Endothelial cell (in vitro differentiated cells): ENCODE measurements at regions not wholly inside any gene's neighbourhood (a gene's known extent, or its start where the extent isn't known, plus 50 kb on each side); places are given as distances from the start of the nearest gene placed in this dataset.

Experiments
- DNase-seq: peaks from one replicate; pipeline ENCODE4 v3.0.0; 2021; ENCODE audit warnings: low spot score
- H3K27ac Mint-ChIP-seq: one replicate; pipeline ENCODE4 v1.8.0; 2021; ENCODE audit warnings: mixed read lengths, inconsistent platforms; ENCODE audit not compliant: unreplicated experiment
- H3K27me3 Mint-ChIP-seq: one replicate; pipeline ENCODE4 v1.8.0; 2021; ENCODE audit warnings: mild to moderate bottlenecking, moderate library complexity, mixed read lengths, inconsistent platforms; ENCODE audit not compliant: unreplicated experiment
- H3K36me3 Mint-ChIP-seq: one replicate; pipeline ENCODE4 v1.8.0; 2021; ENCODE audit warnings: mild to moderate bottlenecking, low read depth, mixed read lengths, inconsistent platforms; ENCODE audit not compliant: unreplicated experiment
- H3K4me1 Mint-ChIP-seq: one replicate; pipeline ENCODE4 v1.8.0; 2021; ENCODE audit warnings: mild to moderate bottlenecking, mixed read lengths, inconsistent platforms; ENCODE audit not compliant: unreplicated experiment
- H3K4me3 Mint-ChIP-seq: one replicate; pipeline ENCODE4 v1.8.0; 2021; ENCODE audit warnings: mild to moderate bottlenecking, mixed read lengths, inconsistent platforms; ENCODE audit not compliant: unreplicated experiment
- H3K9me3 Mint-ChIP-seq: one replicate; pipeline ENCODE4 v1.8.0; 2021; ENCODE audit warnings: mixed read lengths, inconsistent platforms; ENCODE audit not compliant: unreplicated experiment
- CTCF ChIP-seq: fragments of 200-600 bp; sonication (generic); IDR thresholded peaks from one replicate; pipeline ENCODE4 v1.5.0; 2021; ENCODE audit warnings: antibody characterized with exemption; ENCODE audit not compliant: unreplicated experiment

GRCh38 chr2:41432459-41432858 lies 615.4 kb upstream of the PKDCC start:
- no peak for TF ChIP-seq CTCF
- Mint-ChIP-seq H3K4me3 (no peak overlapping the region), H3K27me3 (no peaks in the 10 kb centered on the region), H3K9me3 (peaks cover 4% of the 10 kb centered on the region), H3K27ac (no peak overlapping the region), H3K4me1 (no peaks in the 10 kb centered on the region), H3K36me3 (no peaks in the 10 kb centered on the region)
- no peak for DNase-seq

GRCh38 chr2:41434991-41435390 lies 612.8 kb upstream of the PKDCC start:
- H3K4me3 Mint-ChIP-seq: no peak overlapping the region
- no peak for DNase-seq
- H3K27me3 Mint-ChIP-seq: no peaks in the 10 kb centered on the region
- no peaks in the 10 kb centered on the region for H3K4me1 Mint-ChIP-seq
- TF ChIP-seq CTCF: no peak
- no peaks in the 10 kb centered on the region for H3K36me3 Mint-ChIP-seq
- no peak overlapping the region for H3K27ac Mint-ChIP-seq
- H3K9me3 Mint-ChIP-seq: peaks cover 10% of the 10 kb centered on the region

- H3K27me3 Mint-ChIP-seq: no peaks in the 10 kb centered on the region
- H3K9me3 Mint-ChIP-seq: peaks cover 6% of the 10 kb centered on the region
- H3K27ac Mint-ChIP-seq: no peak overlapping the region
- H3K4me3 Mint-ChIP-seq: no peak overlapping the region
- no peaks in the 10 kb centered on the region for H3K36me3 Mint-ChIP-seq
- no peaks in the 10 kb centered on the region for H3K4me1 Mint-ChIP-seq
- no peak for TF ChIP-seq CTCF
- no peak for DNase-seq
These were observed 605.9 kb upstream of the PKDCC start for GRCh38 chr2:41441958-41442357.

GRCh38 chr2:41445865-41446264 lies 602.0 kb upstream of the PKDCC start:
- no peak for DNase-seq
- no peaks in the 10 kb centered on the region for H3K36me3 Mint-ChIP-seq
- H3K4me3 Mint-ChIP-seq: no peak overlapping the region
- H3K4me1 Mint-ChIP-seq: no peaks in the 10 kb centered on the region
- H3K27ac Mint-ChIP-seq: no peak overlapping the region
- no peak for TF ChIP-seq CTCF
- no peaks in the 10 kb centered on the region for H3K27me3 Mint-ChIP-seq
- no peaks in the 10 kb centered on the region for H3K9me3 Mint-ChIP-seq

GRCh38 chr2:41446266-41446665 lies 601.6 kb upstream of the PKDCC start:
- Mint-ChIP-seq H3K36me3 (no peaks in the 10 kb centered on the region), H3K27ac (no peak overlapping the region), H3K27me3 (no peaks in the 10 kb centered on the region), H3K4me3 (no peak overlapping the region), H3K4me1 (no peaks in the 10 kb centered on the region), H3K9me3 (no peaks in the 10 kb centered on the region)
- no peak for TF ChIP-seq CTCF
- no peak for DNase-seq
